Fibroblast of the conjunctiva (primary cell): ENCODE measurements at regions not wholly inside any gene's neighbourhood (a gene's known extent, or its start where the extent isn't known, plus 50 kb on each side); places are given as distances from the start of the nearest gene placed in this dataset.

Source experiments
- DNase-seq: peaks from one replicate; pipeline ENCODE4 v3.0.0-alpha.2; 2010; ENCODE audit warnings: low read depth

DNA sequence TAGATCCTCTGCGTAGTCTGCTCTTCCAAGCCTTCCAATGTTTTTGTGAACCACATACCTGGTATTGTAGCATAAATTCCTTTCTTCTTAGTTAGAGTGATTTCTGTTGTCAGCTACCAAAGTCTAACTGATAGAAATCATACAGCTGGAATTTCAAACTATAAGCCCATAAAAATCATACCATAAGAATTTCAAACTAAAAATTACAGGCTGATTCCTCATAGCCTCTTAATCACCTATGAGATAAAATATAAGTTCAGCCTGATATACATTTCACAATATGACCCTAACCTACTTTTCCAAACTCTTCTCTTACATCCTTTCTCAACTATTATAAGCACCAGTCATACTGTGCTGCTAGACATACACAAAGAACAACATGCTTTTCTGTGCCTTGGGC, 64.8 kb downstream of the PTHLH start:
- DNase-seq = no peak

- DNase-seq = peak; percentile 39
Measured at GRCh38 chr12:27906658-27907473, 65.7 kb downstream of the PTHLH start.

DNA sequence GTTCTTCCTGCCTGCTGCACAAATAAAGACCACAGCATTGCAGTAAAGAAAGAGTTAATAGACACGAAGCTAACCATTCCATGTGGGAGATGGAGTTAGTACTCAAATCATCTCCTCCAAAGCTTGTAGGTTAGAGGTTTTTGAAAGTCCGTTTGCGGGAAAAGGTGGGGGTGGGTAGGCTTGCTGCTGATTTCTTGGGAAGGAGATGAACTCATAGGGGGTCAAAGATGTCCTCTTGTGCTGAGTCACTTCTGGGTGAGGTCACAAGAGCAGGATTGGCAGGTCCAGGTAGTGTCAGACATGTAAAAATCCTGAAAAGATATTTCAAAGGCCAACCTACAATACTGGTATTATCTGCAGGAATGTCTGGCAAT, 66.4 kb downstream of the PTHLH start:
- no peak for DNase-seq

GRCh38 chr12:27905285-27906126, 67.0 kb downstream of the PTHLH start:
- no peak for DNase-seq

GRCh38 chr12:27902651-27903050, 69.9 kb downstream of the PTHLH start:
- no peak for DNase-seq

DNA sequence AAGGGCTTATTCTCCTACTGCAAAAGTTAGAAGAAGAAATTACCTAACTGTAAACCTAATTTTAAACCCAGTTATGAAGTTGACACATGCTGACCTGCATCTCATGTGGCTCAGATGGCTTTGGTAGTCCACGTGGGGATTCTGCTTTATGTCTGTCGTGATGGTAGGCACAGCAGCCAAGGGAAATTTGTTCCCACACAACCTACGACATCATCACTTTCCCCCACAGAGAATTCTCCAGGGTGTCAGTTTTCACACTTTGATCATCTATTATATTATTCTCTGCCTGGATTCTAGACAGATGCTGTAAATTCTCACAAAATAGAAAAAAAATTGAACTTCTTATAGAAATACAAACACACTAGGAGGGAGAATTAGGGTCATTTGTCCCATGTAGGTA, 70.6 kb downstream of the PTHLH start:
- DNase-seq = no peak

DNA sequence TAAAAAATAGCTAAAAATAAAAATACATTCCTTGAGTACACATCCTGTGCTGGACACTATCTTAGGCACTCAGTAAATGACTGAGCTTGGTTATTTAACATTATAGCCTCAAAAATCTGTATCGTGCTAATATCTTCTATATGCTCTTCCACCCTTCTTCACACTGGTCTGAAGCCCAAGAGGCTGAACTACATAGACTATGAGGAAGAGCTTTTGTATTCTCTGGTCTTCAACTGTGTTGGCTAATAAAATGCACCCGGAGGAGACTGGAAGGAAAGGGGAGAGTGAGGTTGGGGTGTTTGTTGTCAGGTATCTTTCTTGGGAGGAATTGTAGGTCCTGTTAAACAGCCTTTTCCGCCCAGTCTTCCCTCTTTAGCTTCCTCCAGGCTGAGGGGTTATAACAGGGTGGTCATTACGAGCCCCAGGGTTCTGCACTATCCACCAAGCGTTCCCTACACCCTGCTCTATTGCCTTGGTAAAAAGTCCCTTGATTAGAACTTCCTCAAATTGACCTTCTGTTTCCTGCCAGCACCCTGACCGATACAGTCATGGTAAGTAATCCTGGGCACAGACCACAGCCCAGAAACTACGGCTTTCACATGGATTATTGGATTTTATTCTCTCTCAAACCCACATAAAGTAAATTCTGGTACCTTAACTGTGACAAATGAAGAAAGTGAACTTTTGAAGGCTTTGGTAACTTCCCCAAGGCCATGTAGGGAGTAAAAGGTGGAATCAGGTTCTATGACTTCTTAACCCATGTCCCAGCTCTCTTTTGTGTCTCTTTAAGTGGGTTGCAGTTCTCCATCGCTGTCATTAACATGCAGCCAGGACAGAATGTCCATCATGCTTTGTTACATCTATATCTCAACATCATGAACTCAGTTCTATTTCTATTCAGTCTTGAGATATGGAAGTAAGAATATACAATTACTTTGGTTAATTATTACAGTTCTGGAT, 71.3 kb downstream of the PTHLH start:
- DNase-seq = no peak

- peak; percentile 75 for DNase-seq
Measured at GRCh38 chr12:27899151-27899661, 73.3 kb downstream of the PTHLH start.

- no peak for DNase-seq
Measured at GRCh38 chr12:27898022-27898421, 74.5 kb downstream of the PTHLH start.

DNA sequence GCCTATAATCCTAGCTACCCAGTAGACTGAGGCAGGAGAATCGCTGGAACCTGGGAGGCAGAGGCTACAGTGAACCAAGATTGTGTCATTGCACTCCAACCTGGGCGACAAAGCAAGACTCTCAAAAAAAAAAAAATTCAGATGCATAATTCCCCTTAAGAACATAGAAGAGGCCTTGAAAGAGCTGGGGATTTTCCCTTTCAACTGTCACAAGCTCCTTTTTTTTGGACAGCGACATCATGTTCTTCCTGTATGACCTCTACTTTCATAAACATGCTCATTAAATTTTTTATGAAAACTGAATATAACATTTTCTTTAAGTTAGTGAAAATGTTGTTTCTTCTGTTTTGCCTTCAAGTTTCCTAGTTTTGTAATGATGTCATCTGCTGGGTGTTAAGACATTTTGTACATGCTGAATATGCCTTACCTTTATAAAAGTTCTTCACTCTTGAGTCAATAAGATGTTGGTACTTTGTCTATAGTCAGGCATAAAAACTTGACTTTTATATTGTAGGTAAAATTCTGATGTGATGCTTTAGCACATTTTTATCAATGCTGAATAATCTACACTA, 76.0 kb downstream of the PTHLH start:
- no peak for DNase-seq

GRCh38 chr12:27894309-27894708, 78.2 kb downstream of the PTHLH start:
- no peak for DNase-seq

GRCh38 chr12:27879708-27880107, 92.8 kb downstream of the PTHLH start:
- no peak for DNase-seq

DNA sequence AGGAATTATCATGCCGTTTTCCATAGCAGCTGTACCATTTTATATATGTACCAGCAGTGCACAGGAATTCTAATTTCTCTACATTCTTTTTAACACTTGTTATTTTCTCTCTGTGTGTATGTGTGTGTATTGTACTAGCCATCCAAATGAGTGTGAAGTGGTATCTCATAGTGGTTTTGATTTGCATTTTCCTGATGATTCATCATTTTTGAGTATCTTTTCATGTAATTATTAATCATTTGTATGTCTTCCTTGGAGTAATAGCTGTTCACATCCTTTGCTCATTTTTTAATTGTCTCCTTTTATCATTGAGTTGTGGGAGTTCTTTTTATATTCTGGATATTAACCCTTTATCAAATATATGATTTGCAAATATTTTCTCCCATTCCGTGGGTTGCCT, 95.6 kb upstream of the MANSC4 start:
- no peak for DNase-seq

GRCh38 chr12:27873010-27873409, 93.0 kb upstream of the MANSC4 start:
- DNase-seq = no peak

DNA sequence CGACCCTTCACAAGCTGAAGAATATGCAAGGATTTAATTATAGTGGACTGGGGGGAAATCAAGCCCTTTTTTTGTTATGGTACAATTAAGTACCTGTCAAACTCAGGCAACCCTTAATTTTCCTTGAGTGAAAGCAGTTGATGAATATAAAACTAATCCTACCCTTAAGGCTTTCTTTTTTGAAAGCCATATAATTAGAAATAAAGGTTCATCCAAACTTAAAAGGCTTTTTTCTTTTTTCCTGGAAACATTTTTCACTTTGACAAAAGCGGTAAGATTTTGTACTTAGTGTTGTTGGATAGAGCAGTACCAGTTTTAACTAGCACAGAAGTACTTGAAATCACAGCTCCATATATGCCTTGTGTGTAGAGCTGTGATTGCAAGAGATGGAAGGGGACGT, 91.9 kb upstream of the MANSC4 start:
- DNase-seq = no peak

DNA sequence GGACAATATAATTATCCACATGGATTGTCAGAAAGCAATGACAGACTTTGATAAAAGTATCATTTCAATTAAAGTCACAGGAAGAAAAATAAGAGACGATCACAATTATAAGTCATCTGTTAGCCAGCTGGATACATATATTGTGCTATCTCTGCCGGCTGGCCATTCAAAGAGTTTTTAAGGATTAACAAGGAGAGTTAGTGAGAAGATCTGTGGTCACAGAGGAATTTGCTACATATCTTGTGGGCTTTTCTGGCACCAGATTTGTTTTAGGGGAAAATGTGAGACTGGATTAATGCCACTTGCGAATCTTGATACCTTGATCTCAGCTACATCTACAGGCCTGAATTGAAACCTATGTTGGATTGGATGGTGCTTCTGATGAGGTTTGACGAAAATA, 90.9 kb upstream of the MANSC4 start:
- DNase-seq = no peak

DNA sequence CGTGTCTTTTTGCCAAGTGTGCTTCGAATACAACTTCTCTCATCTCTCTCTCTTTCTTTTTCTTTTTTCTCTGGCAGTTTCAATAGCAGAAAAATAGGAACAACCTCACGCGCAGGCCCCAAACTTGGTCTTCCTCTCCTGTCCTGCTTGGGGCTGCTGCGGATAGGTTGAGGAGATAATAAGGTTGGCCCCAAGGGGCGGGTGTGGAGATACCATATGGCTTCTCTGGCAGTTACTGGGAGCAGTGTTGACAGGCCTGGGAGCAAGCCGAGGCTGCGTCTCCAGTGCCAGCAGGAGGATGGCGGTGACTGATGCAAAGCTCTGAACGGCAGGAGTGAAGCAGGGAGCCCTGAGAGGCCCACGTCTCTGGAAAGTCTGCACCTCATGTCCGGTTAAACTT, 89.5 kb upstream of the MANSC4 start:
- no peak for DNase-seq

- peak; percentile 33 for DNase-seq
Measured at GRCh38 chr12:27868139-27868538, 88.1 kb upstream of the MANSC4 start.

- DNase-seq = no peak
Measured at GRCh38 chr12:27866373-27867101, 86.5 kb upstream of the MANSC4 start.

GRCh38 chr12:27865421-27865820, 85.4 kb upstream of the MANSC4 start:
- DNase-seq = peak; percentile 35

GRCh38 chr12:27864521-27864920, 84.5 kb upstream of the MANSC4 start:
- no peak for DNase-seq
